Activated CD8-positive, alpha-beta T cell treated with anti-CD3 and anti-CD28 coated beads for 36 hours (primary cell): ENCODE measurements at regions not wholly inside any gene's neighbourhood (a gene's known extent, or its start where the extent isn't known, plus 50 kb on each side); places are given as distances from the start of the nearest gene placed in this dataset.

Source experiments
- ATAC-seq: fragments of 200-7000 bp; cut with Tn5 transposase; one replicate; pipeline ENCODE4 v1.10.0; 2021; ENCODE audit warnings: mild to moderate bottlenecking, moderate library complexity
- CTCF ChIA-PET: fragments of 350-600 bp; sonication (Branson Sonifier 250); formaldehyde crosslinking; loops from one replicate; lab custom pipeline; 2021; ENCODE audit warnings: antibody characterized with exemption; lab: Charles Lee
- POLR2A ChIA-PET: fragments of 350-600 bp; sonication (Branson Sonifier 250); formaldehyde crosslinking; loops from one replicate; lab custom pipeline; 2021; ENCODE audit warnings: antibody characterized with exemption; lab: Charles Lee
- DNase-seq: peaks from one replicate; pipeline ENCODE4 v3.0.0-alpha.2; 2020
- H3K27ac Mint-ChIP-seq: one replicate; pipeline ENCODE4 v1.8.0; 2021; ENCODE audit warnings: mild to moderate bottlenecking, mixed read lengths
- H3K27me3 Mint-ChIP-seq: one replicate; pipeline ENCODE4 v1.8.0; 2021; ENCODE audit warnings: mixed read lengths
- H3K36me3 Mint-ChIP-seq: one replicate; pipeline ENCODE4 v1.8.0; 2021; ENCODE audit warnings: low read depth, mixed read lengths
- H3K4me1 Mint-ChIP-seq: one replicate; pipeline ENCODE4 v1.8.0; 2021; ENCODE audit warnings: low read depth, mixed read lengths
- H3K4me3 Mint-ChIP-seq: one replicate; pipeline ENCODE4 v1.8.0; 2021; ENCODE audit warnings: mild to moderate bottlenecking, moderate library complexity, mixed read lengths
- H3K9me3 Mint-ChIP-seq: one replicate; pipeline ENCODE4 v1.8.0; 2021; ENCODE audit warnings: mixed read lengths
- CTCF ChIP-seq: fragments of 200-600 bp; IDR thresholded peaks from one replicate; pipeline ENCODE4 v1.8.0; 2022; ENCODE audit warnings: antibody characterized with exemption, mild to moderate bottlenecking
- intact Hi-C: fragments of 100-400 bp; cut with micrococcal nuclease; formaldehyde crosslinking; loops from one replicate; pipeline ENCODE4 v1.10.0; 2022

- POLR2A ChIA-PET, result no interaction called here
- intact Hi-C loops, result no loop called here
- no peaks in the 10 kb centered on the region for H3K36me3 Mint-ChIP-seq
These were observed 354.7 kb downstream of the HGF start for GRCh38 chr7:81415181-81415580.

GRCh38 chr7:81414411-81414810 is 355.4 kb downstream of the HGF start:
- no peaks in the 10 kb centered on the region for H3K9me3 Mint-ChIP-seq
- ATAC-seq, result no peak
- H3K36me3 Mint-ChIP-seq, result no peaks in the 10 kb centered on the region
- no peaks in the 10 kb centered on the region for H3K4me1 Mint-ChIP-seq
- ChIA-PET POLR2A (no interaction called here), CTCF (no interaction called here)
- no peak overlapping the region for H3K4me3 Mint-ChIP-seq
- no peaks in the 10 kb centered on the region for H3K27me3 Mint-ChIP-seq
- DNase-seq, result no peak
- intact Hi-C loops, result no loop called here
- no peak overlapping the region for H3K27ac Mint-ChIP-seq
- TF ChIP-seq CTCF, result no peak

More at GRCh38 chr7:81415181-81415580, 354.7 kb downstream of the HGF start:
- DNase-seq (no peak), ATAC-seq (no peak)
- no peak for TF ChIP-seq CTCF
- CTCF ChIA-PET, result no interaction called here
- Mint-ChIP-seq H3K9me3 (no peaks in the 10 kb centered on the region), H3K27ac (no peak overlapping the region), H3K4me1 (no peaks in the 10 kb centered on the region), H3K27me3 (no peaks in the 10 kb centered on the region), H3K4me3 (no peak overlapping the region)

- no peaks in the 10 kb centered on the region for H3K36me3 Mint-ChIP-seq
- no peak overlapping the region for H3K27ac Mint-ChIP-seq
- H3K9me3 Mint-ChIP-seq, result no peaks in the 10 kb centered on the region
- DNase-seq (no peak), ATAC-seq (no peak)
- no peaks in the 10 kb centered on the region for H3K27me3 Mint-ChIP-seq
- H3K4me1 Mint-ChIP-seq, result no peaks in the 10 kb centered on the region
- ChIA-PET POLR2A (no interaction called here), CTCF (no interaction called here)
- no peak for TF ChIP-seq CTCF
- intact Hi-C loops, result no loop called here
- no peak overlapping the region for H3K4me3 Mint-ChIP-seq
These were observed 359.3 kb downstream of the HGF start for GRCh38 chr7:81410471-81411117.

GRCh38 chr7:81408728-81409127 is 361.1 kb downstream of the HGF start:
- ChIA-PET POLR2A (no interaction called here), CTCF (no interaction called here)
- no peaks in the 10 kb centered on the region for H3K36me3 Mint-ChIP-seq
- DNase-seq, result no peak
- H3K9me3 Mint-ChIP-seq, result no peaks in the 10 kb centered on the region
- no peak for TF ChIP-seq CTCF
- intact Hi-C loops, result no loop called here
- H3K27me3 Mint-ChIP-seq, result no peaks in the 10 kb centered on the region
- H3K27ac Mint-ChIP-seq, result no peak overlapping the region
- no peak for ATAC-seq
- H3K4me3 Mint-ChIP-seq, result no peak overlapping the region
- no peaks in the 10 kb centered on the region for H3K4me1 Mint-ChIP-seq

GRCh38 chr7:81407094-81407493 is 362.8 kb downstream of the HGF start:
- no peak for ATAC-seq
- no peak for DNase-seq
- TF ChIP-seq CTCF, result no peak
- CTCF ChIA-PET, result no interaction called here
- Mint-ChIP-seq H3K27me3 (no peaks in the 10 kb centered on the region), H3K4me3 (no peak overlapping the region), H3K36me3 (no peaks in the 10 kb centered on the region), H3K27ac (no peak overlapping the region), H3K9me3 (no peaks in the 10 kb centered on the region), H3K4me1 (no peaks in the 10 kb centered on the region)
- POLR2A ChIA-PET, result no interaction called here
- intact Hi-C loops, result no loop called here
